Thymus (tissue), 11 donors: ENCODE measurements at regions not wholly inside any gene's neighbourhood (a gene's known extent, or its start where the extent isn't known, plus 50 kb on each side); places are given as distances from the start of the nearest gene placed in this dataset.
"Not testable (repeated sequence)": the region's sequence is repeated elsewhere in the genome, so short reads cannot be mapped to it uniquely, and the experiment has no call there.

ENCODE experiments used
- DNase-seq, 9 donors: peaks; one replicate each; pipeline ENCODE4 v3.0.0-alpha.2; 2013; ENCODE audit warnings: low spot score in 9 of 9, low read depth in 6 of 9, missing footprints in 1 of 9
- H3K27ac ChIP-seq, 2 donors: one replicate each; pipeline ENCODE4 v1.5.1; 2013; ENCODE audit warnings: control low read depth in 1 of 2, low read depth in 1 of 2, low read length in 1 of 2, mild to moderate bottlenecking in 1 of 2, moderate library complexity in 1 of 2
- H3K27me3 ChIP-seq, 2 donors: one replicate each; pipeline ENCODE4 v1.5.1; 2013; ENCODE audit warnings: low read length in 1 of 2; ENCODE audit not compliant: control insufficient read depth in 2 of 2, insufficient read depth in 1 of 2
- H3K36me3 ChIP-seq, 2 donors: one replicate each; pipeline ENCODE4 v1.5.1; 2013; ENCODE audit warnings: low read length in 1 of 2, mild to moderate bottlenecking in 1 of 2, moderate library complexity in 1 of 2; ENCODE audit not compliant: control insufficient read depth in 2 of 2, insufficient read depth in 2 of 2
- H3K4me1 ChIP-seq, 2 donors: one replicate each; pipeline ENCODE4 v1.5.1; 2013; ENCODE audit warnings: low read length in 2 of 2; ENCODE audit not compliant: control insufficient read depth in 2 of 2, insufficient read depth in 2 of 2
- H3K4me3 ChIP-seq, 2 donors: one replicate each; pipeline ENCODE4 v1.5.1; 2013; ENCODE audit warnings: low read length in 2 of 2, control low read depth in 1 of 2, mild to moderate bottlenecking in 1 of 2
- H3K9me3 ChIP-seq, 2 donors: one replicate each; pipeline ENCODE4 v1.5.1; 2013; ENCODE audit warnings: low read length in 1 of 2, mild to moderate bottlenecking in 1 of 2; ENCODE audit not compliant: control insufficient read depth in 2 of 2, insufficient read depth in 1 of 2
- WGBS: extraction: QIAGEN DNeasy Blood & Tissue Kit; methylation state at CpG from one replicate; pipeline ENCODE4 v1.1.7; 2013; 5-methylcytosine and 5-hydroxymethylcytosine counted together
- donor health status: healthy.

GRCh38 chr1:185467122-185467521 is 150.1 kb upstream of the IVNS1ABP start:
- Histone ChIP-seq H3K4me3 (no peak overlapping the region), H3K27me3 (no peaks in the 10 kb centered on the region), H3K36me3 (no peaks in the 10 kb centered on the region), H3K27ac (no peak overlapping the region), H3K9me3 (no peaks in the 10 kb centered on the region), H3K4me1 (no peaks in the 10 kb centered on the region)
- WGBS: 97% methylated on average over 7 of the region's 7 CpGs
- no peak for DNase-seq

- Histone ChIP-seq H3K4me3 (no peak overlapping the region), H3K27ac (no peak overlapping the region), H3K4me1 (no peaks in the 10 kb centered on the region), H3K36me3 (no peaks in the 10 kb centered on the region), H3K27me3 (no peaks in the 10 kb centered on the region), H3K9me3 (no peaks in the 10 kb centered on the region)
- no peak for DNase-seq
- 76% methylated on average over 4 of the region's 4 CpGs for WGBS
These were observed 147.7 kb upstream of the IVNS1ABP start for GRCh38 chr1:185464777-185465176.

GRCh38 chr1:185463433-185463832 is 146.4 kb upstream of the IVNS1ABP start:
- no peak overlapping the region for H3K4me3 ChIP-seq
- no peaks in the 10 kb centered on the region for H3K27me3 ChIP-seq
- H3K9me3 ChIP-seq: no peaks in the 10 kb centered on the region
- no peaks in the 10 kb centered on the region for H3K4me1 ChIP-seq
- no peak for DNase-seq
- no peak overlapping the region for H3K27ac ChIP-seq
- H3K36me3 ChIP-seq: no peaks in the 10 kb centered on the region
- WGBS: 97% methylated on average over 3 of the region's 3 CpGs

- Histone ChIP-seq H3K4me3 (no peak overlapping the region), H3K36me3 (no peaks in the 10 kb centered on the region), H3K9me3 (no peaks in the 10 kb centered on the region), H3K27ac (no peak overlapping the region), H3K27me3 (no peaks in the 10 kb centered on the region), H3K4me1 (no peaks in the 10 kb centered on the region)
- no peak for DNase-seq
- 96% methylated on average over 4 of the region's 4 CpGs for WGBS
These were observed 146.0 kb upstream of the IVNS1ABP start for GRCh38 chr1:185463011-185463410.

GRCh38 chr1:185460723-185461122 is 143.7 kb upstream of the IVNS1ABP start:
- 95% methylated on average over 4 of the region's 4 CpGs for whole genome bisulfite sequencing
- not testable (repeated sequence) for H3K4me1 ChIP-seq, H3K4me3 ChIP-seq

GRCh38 chr1:185459141-185459540 is 142.1 kb upstream of the IVNS1ABP start:
- no peak for DNase-seq
- 98% methylated on average over 7 of the region's 7 CpGs for WGBS
- no peaks in the 10 kb centered on the region for H3K4me1 ChIP-seq

More at GRCh38 chr1:185460723-185461122, 143.7 kb upstream of the IVNS1ABP start:
- not testable (repeated sequence) for H3K36me3 ChIP-seq, H3K27ac ChIP-seq, DNase-seq, H3K27me3 ChIP-seq, H3K9me3 ChIP-seq

GRCh38 chr1:185458670-185459069 is 141.6 kb upstream of the IVNS1ABP start:
- H3K4me3 ChIP-seq: no peak overlapping the region

More at GRCh38 chr1:185459141-185459540, 142.1 kb upstream of the IVNS1ABP start:
- no peaks in the 10 kb centered on the region for H3K36me3 ChIP-seq
- no peak overlapping the region for H3K27ac ChIP-seq
- H3K4me3 ChIP-seq: no peak overlapping the region
- H3K27me3 ChIP-seq: no peaks in the 10 kb centered on the region
- no peaks in the 10 kb centered on the region for H3K9me3 ChIP-seq

GRCh38 chr1:185453496-185454192 is 136.6 kb upstream of the IVNS1ABP start:
- WGBS: 95% methylated on average over 7 of the region's 7 CpGs
- no peak overlapping the region for H3K27ac ChIP-seq
- H3K4me3 ChIP-seq: no peak overlapping the region
- H3K27me3 ChIP-seq: no peaks in the 10 kb centered on the region
- no peaks in the 10 kb centered on the region for H3K4me1 ChIP-seq
- no peak for DNase-seq
- no peaks in the 10 kb centered on the region for H3K9me3 ChIP-seq
- H3K36me3 ChIP-seq: no peaks in the 10 kb centered on the region

More at GRCh38 chr1:185458670-185459069, 141.6 kb upstream of the IVNS1ABP start:
- Histone ChIP-seq H3K4me1 (no peaks in the 10 kb centered on the region), H3K36me3 (no peaks in the 10 kb centered on the region), H3K27ac (no peak overlapping the region), H3K27me3 (no peaks in the 10 kb centered on the region), H3K9me3 (no peaks in the 10 kb centered on the region)
- 94% methylated on average over 2 of the region's 2 CpGs for WGBS
- DNase-seq: no peak

GRCh38 chr1:185450917-185451316 is 133.9 kb upstream of the IVNS1ABP start:
- Histone ChIP-seq H3K9me3 (no peaks in the 10 kb centered on the region), H3K27me3 (no peaks in the 10 kb centered on the region), H3K4me3 (no peak overlapping the region), H3K4me1 (no peaks in the 10 kb centered on the region), H3K27ac (no peak overlapping the region), H3K36me3 (no peaks in the 10 kb centered on the region)
- no peak for DNase-seq
- 89% methylated on average over 5 of the region's 5 CpGs for WGBS
